Endothelial cell of umbilical vein (primary cell): ENCODE measurements at regions not wholly inside any gene's neighbourhood (a gene's known extent, or its start where the extent isn't known, plus 50 kb on each side); places are given as distances from the start of the nearest gene placed in this dataset.

Experiments used
- BruUV-seq: library from RNA; stranded (reverse); fragments of 400-500 nt; replicated peaks from 2 replicates; lab custom pipeline; 2021; lab: Mats Ljungman, UMichigan
- CTCF ChIA-PET: fragments of 300-600, 350-600 bp; sonication (Branson Sonifier 250); formaldehyde crosslinking; loops from one replicate; lab custom pipeline; 2021; ENCODE audit warnings: antibody characterized with exemption, inconsistent platforms; lab: Charles Lee
- POLR2A ChIA-PET: fragments of 300-600, 350-600 bp; sonication (Branson Sonifier 250); formaldehyde crosslinking; loops from one replicate; lab custom pipeline; 2021; ENCODE audit warnings: antibody characterized with exemption, inconsistent platforms; lab: Charles Lee
- DNase-seq: peaks from one replicate; pipeline ENCODE4 v3.0.0-alpha.2; 2011; ENCODE audit warnings: low read depth, low spot score
- FAIRE-seq: peaks from 2 replicates; lab custom pipeline; 2011; peaks lifted over from hg19 to GRCh38; lab: Jason Lieb, UNC
- H2AFZ ChIP-seq: 2 replicates; pipeline ENCODE4 v1.6.0; 2012; ENCODE audit warnings: low read depth, low read length, control low read depth, inconsistent platforms
- H3K27ac ChIP-seq: 2 replicates; pipeline ENCODE4 v1.5.1; 2011; ENCODE audit warnings: low read depth, mild to moderate bottlenecking, control low read depth, low read length, moderate library complexity; ENCODE audit not compliant: insufficient read depth
- H3K27me3 ChIP-seq, 2 experiments: 2 replicates each; pipeline versions ENCODE4 v1.6.0 to v1.6.1; 2011; ENCODE audit warnings: low read length in 2 of 2, mixed read lengths in 1 of 2; ENCODE audit not compliant: control insufficient read depth in 2 of 2, insufficient read depth in 2 of 2
- H3K36me3 ChIP-seq, 2 experiments: 2 replicates in 1 of 2; 3 replicates in 1 of 2; pipeline ENCODE4 v1.5.1; 2011; ENCODE audit warnings: low read length in 2 of 2, mild to moderate bottlenecking in 1 of 2, moderate library complexity in 1 of 2; ENCODE audit not compliant: control insufficient read depth in 2 of 2, insufficient read depth in 2 of 2; ENCODE audit errors: extremely low read depth in 1 of 2
- H3K4me1 ChIP-seq: 3 replicates; pipeline ENCODE4 v1.5.1; 2011; ENCODE audit warnings: mild to moderate bottlenecking, low read length; ENCODE audit not compliant: control insufficient read depth, insufficient read depth; ENCODE audit errors: extremely low read depth
- H3K4me2 ChIP-seq: 2 replicates; pipeline ENCODE4 v1.6.1; 2011; ENCODE audit warnings: low read length, control low read depth, mixed read lengths; ENCODE audit not compliant: insufficient read depth
- H3K4me3 ChIP-seq, 3 experiments: fragments of 200-600 bp in 1 of 3; sonication (generic), shearing (Covaris generic) in 1 of 3; replicated peaks in 1 of 3; 2 replicates each; pipeline ENCODE4 v1.5.1; 2011 to 2016; ENCODE audit warnings: control low read depth in 3 of 3, low read length in 3 of 3, mild to moderate bottlenecking in 2 of 3, inconsistent platforms in 1 of 3, low read depth in 1 of 3, moderate library complexity in 1 of 3; ENCODE audit not compliant: insufficient read depth in 1 of 3
- H3K79me2 ChIP-seq: 2 replicates; pipeline ENCODE4 v1.6.0; 2012; ENCODE audit warnings: low read length, inconsistent platforms; ENCODE audit not compliant: control insufficient read depth, insufficient read depth
- H3K9ac ChIP-seq: replicated peaks from 2 replicates; pipeline ENCODE3; 2011; ENCODE audit warnings: low read length, control low read depth; ENCODE audit not compliant: insufficient read depth; ENCODE audit errors: extremely low read depth
- H3K9me1 ChIP-seq: replicated peaks from 3 replicates; pipeline ENCODE4 v1.6.0; 2011; ENCODE audit warnings: mild to moderate bottlenecking, low read length; ENCODE audit not compliant: control insufficient read depth, insufficient read depth; ENCODE audit errors: extremely low read depth
- H3K9me3 ChIP-seq: replicated peaks from 2 replicates; pipeline ENCODE4 v1.5.1; 2012; ENCODE audit warnings: low read length, inconsistent platforms; ENCODE audit not compliant: control insufficient read depth, insufficient read depth
- H4K20me1 ChIP-seq: replicated peaks from 2 replicates; pipeline ENCODE3; 2011; ENCODE audit warnings: mild to moderate bottlenecking, low read length; ENCODE audit not compliant: control insufficient read depth, insufficient read depth; ENCODE audit errors: extremely low read depth
- CTCF ChIP-seq, 2 donors: IDR thresholded peaks; 1 replicate in 1 of 2; 2 replicates in 1 of 2; pipeline ENCODE4 v1.5.1; 2011; ENCODE audit warnings: low read length in 2 of 2, mild to moderate bottlenecking in 2 of 2, moderate library complexity in 2 of 2, control low read depth in 1 of 2, inconsistent platforms in 1 of 2, low read depth in 1 of 2; ENCODE audit not compliant: insufficient read depth in 1 of 2; ENCODE audit errors: extremely low read depth in 1 of 2
- EZH2 ChIP-seq: IDR thresholded peaks from 2 replicates; pipeline ENCODE4 v1.6.1; 2012; ENCODE audit warnings: borderline replicate concordance, low read depth, mild to moderate bottlenecking, moderate library complexity, low read length, inconsistent platforms; ENCODE audit not compliant: severe bottlenecking
- FOS ChIP-seq: IDR thresholded peaks from 2 replicates; pipeline ENCODE4 v1.6.1; 2011; ENCODE audit warnings: mild to moderate bottlenecking, low read length, moderate library complexity, borderline replicate concordance; ENCODE audit not compliant: insufficient read depth
- GATA2 ChIP-seq: IDR thresholded peaks from 2 replicates; pipeline ENCODE4 v1.7.0; 2011; ENCODE audit warnings: low read depth, mild to moderate bottlenecking, moderate library complexity, mixed read lengths, low read length; ENCODE audit not compliant: insufficient read length, insufficient read depth
- JUN ChIP-seq: IDR thresholded peaks from 2 replicates; pipeline ENCODE4 v1.6.1; 2011; ENCODE audit warnings: borderline replicate concordance, low read depth; ENCODE audit not compliant: insufficient read length, insufficient read depth
- MYC ChIP-seq: IDR thresholded peaks from one replicate; pipeline ENCODE4 v1.6.1; 2011; ENCODE audit warnings: mild to moderate bottlenecking, low read depth, low read length
- POLR2A ChIP-seq: IDR thresholded peaks from 2 replicates; pipeline ENCODE4 v1.6.1; 2012; ENCODE audit warnings: low read depth, mild to moderate bottlenecking, control low read depth, low read length
- POLR2AphosphoS5 ChIP-seq: IDR thresholded peaks from 2 replicates; pipeline ENCODE4 v1.6.1; 2012; ENCODE audit warnings: low read depth, mild to moderate bottlenecking, control low read depth, low read length, moderate library complexity; ENCODE audit not compliant: insufficient read depth
- dilution Hi-C: fragments of 300-500 bp; cut with MboI; formaldehyde crosslinking; loops from one replicate; pipeline ENCODE4 v1.15.0; 2019; ENCODE audit warnings: low sequenced_read_pairs; ENCODE audit not compliant: extremely low pct_ligation_motif_present
- intact Hi-C: fragments of 100-400 bp; cut with micrococcal nuclease; formaldehyde crosslinking; loops from one replicate; pipeline ENCODE4 v1.10.0; 2022
- TF ChIP-seq, protein P1 (sequence below): IDR thresholded peaks from 2 replicates; pipeline ENCODE4 v1.6.1; 2011; ENCODE audit not compliant: insufficient read depth, insufficient read length

DNA sequence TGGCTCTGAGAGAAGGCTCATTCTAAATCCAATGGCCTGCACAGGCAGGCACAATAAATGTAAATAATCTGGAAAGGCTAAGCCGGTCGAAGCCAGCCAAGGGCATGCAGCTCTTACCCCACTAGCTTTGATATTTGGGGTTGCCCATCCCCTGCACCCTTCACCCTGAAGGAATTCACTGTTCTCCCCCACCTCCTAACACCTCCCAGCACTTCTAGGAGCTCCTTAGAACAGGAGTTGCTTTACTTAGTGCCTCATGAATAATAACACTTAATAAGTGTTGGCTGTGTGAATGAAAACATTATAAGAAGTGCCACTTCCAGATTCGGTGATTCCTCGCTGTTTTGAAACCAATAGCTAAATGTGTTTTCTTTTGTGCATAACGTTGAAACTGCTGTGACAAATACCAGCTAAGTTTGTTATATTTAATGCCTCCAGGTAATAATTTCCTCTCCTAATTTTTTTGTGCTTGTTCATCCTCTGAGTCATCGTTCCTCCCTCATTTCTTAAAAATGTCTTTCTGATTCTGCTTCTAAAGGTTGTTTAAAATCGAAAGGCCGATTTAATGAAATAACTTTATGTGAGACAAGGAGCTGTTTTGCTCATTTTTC, 458.8 kb downstream of the METTL4 start:
- Histone ChIP-seq H4K20me1 (no peaks in the 10 kb centered on the region), H3K36me3 (no peaks in the 10 kb centered on the region), H3K4me3 (no peak overlapping the region), H3K4me2 (no peak overlapping the region), H3K27ac (no peak overlapping the region), H2AFZ (no peak overlapping the region), H3K9ac (no peak overlapping the region), H3K9me3 (no peaks in the 10 kb centered on the region), H3K4me1 (no peaks in the 10 kb centered on the region), H3K27me3 (peaks cover 0 to 4% of the 10 kb centered on the region in 2 experiments), H3K79me2 (no peaks in the 10 kb centered on the region), H3K9me1 (no peaks in the 10 kb centered on the region)
- dilution Hi-C loops = no loop called here
- TF ChIP-seq EZH2 (no peak), GATA2 (no peak), POLR2A (no peak), CTCF (IDR thresholded peaks at IDR 0.05; ENCODE audit: extremely low read depth in 1 of 2, insufficient read depth in 1 of 2, low read depth in 1 of 2, low read length in 2 of 2) (no peak), MYC (no peak), FOS (no peak), JUN (no peak), POLR2AphosphoS5 (no peak)
- TF ChIP-seq, protein P1, sequence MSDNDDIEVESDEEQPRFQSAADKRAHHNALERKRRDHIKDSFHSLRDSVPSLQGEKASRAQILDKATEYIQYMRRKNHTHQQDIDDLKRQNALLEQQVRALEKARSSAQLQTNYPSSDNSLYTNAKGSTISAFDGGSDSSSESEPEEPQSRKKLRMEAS = no peak
- BruUV-seq = no TSS peak
- CTCF ChIA-PET = interaction anchor here (1.1 to 1.6 kb wide), 2 partner anchors 430 to 435 kb away, joined by 5 to 6 read pairs; no protein-coding TSS in a partner anchor
- POLR2A ChIA-PET = no interaction called here
- FAIRE-seq = no peak
- no peak for DNase-seq
- intact Hi-C loops = no loop called here
